NB4 (cell line): ENCODE measurements at regions not wholly inside any gene's neighbourhood (a gene's known extent, or its start where the extent isn't known, plus 50 kb on each side); places are given as distances from the start of the nearest gene placed in this dataset.

Source experiments
- CTCF ChIP-seq: IDR thresholded peaks from one replicate; pipeline ENCODE4 v1.5.1; 2012; ENCODE audit warnings: low read depth, low read length
- MAX ChIP-seq: IDR thresholded peaks from 2 replicates; pipeline ENCODE4 v1.6.1; 2011; ENCODE audit warnings: low read depth, low read length
- MYC ChIP-seq: IDR thresholded peaks from 2 replicates; pipeline ENCODE4 v1.6.1; 2011; ENCODE audit warnings: low read depth, low read length

GRCh38 chr2:67255933-67256615 lies 141.1 kb upstream of the ETAA1 start:
- TF ChIP-seq CTCF, result no peak
- TF ChIP-seq MYC, result no peak
- TF ChIP-seq MAX, result no peak
